ENCODE measurements at regions not wholly inside any gene's neighbourhood (a gene's known extent, or its start where the extent isn't known, plus 50 kb on each side); places are given as distances from the start of the nearest gene placed in this dataset.

DNA sequence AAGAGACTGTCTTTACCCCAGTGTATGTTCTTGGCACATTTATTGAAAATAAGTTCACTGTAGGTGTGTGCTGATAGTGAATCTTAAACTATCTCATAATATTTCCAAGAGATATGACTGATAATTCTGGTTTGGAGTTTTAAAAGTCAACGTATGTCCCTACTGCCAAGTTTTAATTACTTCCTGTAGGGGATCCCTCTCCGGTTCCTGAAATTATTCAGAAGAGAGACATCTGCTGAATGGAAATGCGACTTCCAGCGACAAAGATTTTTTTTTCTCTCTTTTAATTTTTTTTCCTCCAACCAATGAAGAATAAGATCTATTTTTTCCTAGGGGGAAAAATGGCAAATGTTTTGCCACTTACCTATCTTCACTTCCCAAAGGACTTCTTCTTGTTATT lies 498.9 kb upstream of the TGFBR2 start:
- no peaks in the 10 kb centered on the region for H3K9me2 ChIP-seq (ENCODE audit: insufficient read depth)
- Mint-ChIP-seq H3K36me3 (ENCODE audit: low read depth) (peaks cover 10% of the 10 kb centered on the region), H3K4me1 (no peaks in the 10 kb centered on the region; the same call in 2 of the 3 replicates), H3K9me3 (peaks cover 16% of the 10 kb centered on the region; the same call in 2 of the 3 replicates), H3K27ac (no peak overlapping the region), H3K4me3 (no peak overlapping the region), H3K27me3 (ENCODE audit: insufficient read depth, low read depth, poor library complexity) (peaks cover 5% of the 10 kb centered on the region)
- H3K79me2 ChIP-seq (replicated peaks; ENCODE audit: insufficient read depth) = no peaks in the 10 kb centered on the region
- ATAC-seq (no peak), DNase-seq (ENCODE audit: low spot score) (no peak)
- no peaks in the 10 kb centered on the region for H3K4me1 ChIP-seq (ENCODE audit: insufficient read depth)
- no peak for TF ChIP-seq POLR2AphosphoS5 (IDR thresholded peaks at IDR 0.05; ENCODE audit: low read depth)
- TF ChIP-seq CREB1 (CRISPR knock-in tag; IDR thresholded peaks at IDR 0.05; ENCODE audit: low read depth) = no peak
- TF ChIP-seq, protein P1, sequence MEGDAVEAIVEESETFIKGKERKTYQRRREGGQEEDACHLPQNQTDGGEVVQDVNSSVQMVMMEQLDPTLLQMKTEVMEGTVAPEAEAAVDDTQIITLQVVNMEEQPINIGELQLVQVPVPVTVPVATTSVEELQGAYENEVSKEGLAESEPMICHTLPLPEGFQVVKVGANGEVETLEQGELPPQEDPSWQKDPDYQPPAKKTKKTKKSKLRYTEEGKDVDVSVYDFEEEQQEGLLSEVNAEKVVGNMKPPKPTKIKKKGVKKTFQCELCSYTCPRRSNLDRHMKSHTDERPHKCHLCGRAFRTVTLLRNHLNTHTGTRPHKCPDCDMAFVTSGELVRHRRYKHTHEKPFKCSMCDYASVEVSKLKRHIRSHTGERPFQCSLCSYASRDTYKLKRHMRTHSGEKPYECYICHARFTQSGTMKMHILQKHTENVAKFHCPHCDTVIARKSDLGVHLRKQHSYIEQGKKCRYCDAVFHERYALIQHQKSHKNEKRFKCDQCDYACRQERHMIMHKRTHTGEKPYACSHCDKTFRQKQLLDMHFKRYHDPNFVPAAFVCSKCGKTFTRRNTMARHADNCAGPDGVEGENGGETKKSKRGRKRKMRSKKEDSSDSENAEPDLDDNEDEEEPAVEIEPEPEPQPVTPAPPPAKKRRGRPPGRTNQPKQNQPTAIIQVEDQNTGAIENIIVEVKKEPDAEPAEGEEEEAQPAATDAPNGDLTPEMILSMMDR (conservative IDR thresholded peaks at IDR 0.05; ENCODE audit: low read depth in 2 of 2) = no peak
- TF ChIP-seq EZH2 (IDR thresholded peaks at IDR 0.05; ENCODE audit: low read depth, unreplicated experiment) = no peak
- TF ChIP-seq, protein P2, sequence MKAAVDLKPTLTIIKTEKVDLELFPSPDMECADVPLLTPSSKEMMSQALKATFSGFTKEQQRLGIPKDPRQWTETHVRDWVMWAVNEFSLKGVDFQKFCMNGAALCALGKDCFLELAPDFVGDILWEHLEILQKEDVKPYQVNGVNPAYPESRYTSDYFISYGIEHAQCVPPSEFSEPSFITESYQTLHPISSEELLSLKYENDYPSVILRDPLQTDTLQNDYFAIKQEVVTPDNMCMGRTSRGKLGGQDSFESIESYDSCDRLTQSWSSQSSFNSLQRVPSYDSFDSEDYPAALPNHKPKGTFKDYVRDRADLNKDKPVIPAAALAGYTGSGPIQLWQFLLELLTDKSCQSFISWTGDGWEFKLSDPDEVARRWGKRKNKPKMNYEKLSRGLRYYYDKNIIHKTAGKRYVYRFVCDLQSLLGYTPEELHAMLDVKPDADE (IDR thresholded peaks at IDR 0.05) = no peak
- no peak for TF ChIP-seq ZNF114 (CRISPR knock-in tag; IDR thresholded peaks at IDR 0.05)
- TF ChIP-seq, protein P3, sequence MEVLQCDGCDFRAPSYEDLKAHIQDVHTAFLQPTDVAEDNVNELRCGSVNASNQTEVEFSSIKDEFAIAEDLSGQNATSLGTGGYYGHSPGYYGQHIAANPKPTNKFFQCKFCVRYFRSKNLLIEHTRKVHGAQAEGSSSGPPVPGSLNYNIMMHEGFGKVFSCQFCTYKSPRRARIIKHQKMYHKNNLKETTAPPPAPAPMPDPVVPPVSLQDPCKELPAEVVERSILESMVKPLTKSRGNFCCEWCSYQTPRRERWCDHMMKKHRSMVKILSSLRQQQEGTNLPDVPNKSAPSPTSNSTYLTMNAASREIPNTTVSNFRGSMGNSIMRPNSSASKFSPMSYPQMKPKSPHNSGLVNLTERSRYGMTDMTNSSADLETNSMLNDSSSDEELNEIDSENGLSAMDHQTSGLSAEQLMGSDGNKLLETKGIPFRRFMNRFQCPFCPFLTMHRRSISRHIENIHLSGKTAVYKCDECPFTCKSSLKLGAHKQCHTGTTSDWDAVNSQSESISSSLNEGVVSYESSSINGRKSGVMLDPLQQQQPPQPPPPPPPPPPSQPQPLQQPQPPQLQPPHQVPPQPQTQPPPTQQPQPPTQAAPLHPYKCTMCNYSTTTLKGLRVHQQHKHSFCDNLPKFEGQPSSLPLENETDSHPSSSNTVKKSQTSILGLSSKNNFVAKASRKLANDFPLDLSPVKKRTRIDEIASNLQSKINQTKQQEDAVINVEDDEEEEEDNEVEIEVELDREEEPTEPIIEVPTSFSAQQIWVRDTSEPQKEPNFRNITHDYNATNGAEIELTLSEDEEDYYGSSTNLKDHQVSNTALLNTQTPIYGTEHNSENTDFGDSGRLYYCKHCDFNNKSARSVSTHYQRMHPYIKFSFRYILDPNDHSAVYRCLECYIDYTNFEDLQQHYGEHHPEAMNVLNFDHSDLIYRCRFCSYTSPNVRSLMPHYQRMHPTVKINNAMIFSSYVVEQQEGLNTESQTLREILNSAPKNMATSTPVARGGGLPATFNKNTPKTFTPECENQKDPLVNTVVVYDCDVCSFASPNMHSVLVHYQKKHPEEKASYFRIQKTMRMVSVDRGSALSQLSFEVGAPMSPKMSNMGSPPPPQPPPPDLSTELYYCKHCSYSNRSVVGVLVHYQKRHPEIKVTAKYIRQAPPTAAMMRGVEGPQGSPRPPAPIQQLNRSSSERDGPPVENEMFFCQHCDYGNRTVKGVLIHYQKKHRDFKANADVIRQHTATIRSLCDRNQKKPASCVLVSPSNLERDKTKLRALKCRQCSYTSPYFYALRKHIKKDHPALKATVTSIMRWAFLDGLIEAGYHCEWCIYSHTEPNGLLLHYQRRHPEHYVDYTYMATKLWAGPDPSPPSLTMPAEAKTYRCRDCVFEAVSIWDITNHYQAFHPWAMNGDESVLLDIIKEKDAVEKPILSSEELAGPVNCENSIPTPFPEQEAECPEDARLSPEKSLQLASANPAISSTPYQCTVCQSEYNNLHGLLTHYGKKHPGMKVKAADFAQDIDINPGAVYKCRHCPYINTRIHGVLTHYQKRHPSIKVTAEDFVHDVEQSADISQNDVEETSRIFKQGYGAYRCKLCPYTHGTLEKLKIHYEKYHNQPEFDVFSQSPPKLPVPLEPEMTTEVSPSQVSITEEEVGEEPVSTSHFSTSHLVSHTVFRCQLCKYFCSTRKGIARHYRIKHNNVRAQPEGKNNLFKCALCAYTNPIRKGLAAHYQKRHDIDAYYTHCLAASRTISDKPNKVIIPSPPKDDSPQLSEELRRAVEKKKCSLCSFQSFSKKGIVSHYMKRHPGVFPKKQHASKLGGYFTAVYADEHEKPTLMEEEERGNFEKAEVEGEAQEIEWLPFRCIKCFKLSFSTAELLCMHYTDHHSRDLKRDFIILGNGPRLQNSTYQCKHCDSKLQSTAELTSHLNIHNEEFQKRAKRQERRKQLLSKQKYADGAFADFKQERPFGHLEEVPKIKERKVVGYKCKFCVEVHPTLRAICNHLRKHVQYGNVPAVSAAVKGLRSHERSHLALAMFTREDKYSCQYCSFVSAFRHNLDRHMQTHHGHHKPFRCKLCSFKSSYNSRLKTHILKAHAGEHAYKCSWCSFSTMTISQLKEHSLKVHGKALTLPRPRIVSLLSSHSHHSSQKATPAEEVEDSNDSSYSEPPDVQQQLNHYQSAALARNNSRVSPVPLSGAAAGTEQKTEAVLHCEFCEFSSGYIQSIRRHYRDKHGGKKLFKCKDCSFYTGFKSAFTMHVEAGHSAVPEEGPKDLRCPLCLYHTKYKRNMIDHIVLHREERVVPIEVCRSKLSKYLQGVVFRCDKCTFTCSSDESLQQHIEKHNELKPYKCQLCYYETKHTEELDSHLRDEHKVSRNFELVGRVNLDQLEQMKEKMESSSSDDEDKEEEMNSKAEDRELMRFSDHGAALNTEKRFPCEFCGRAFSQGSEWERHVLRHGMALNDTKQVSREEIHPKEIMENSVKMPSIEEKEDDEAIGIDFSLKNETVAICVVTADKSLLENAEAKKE (CRISPR knock-in tag; IDR thresholded peaks at IDR 0.05) = no peak
- TF ChIP-seq ZNF331 (CRISPR knock-in tag; IDR thresholded peaks at IDR 0.05; ENCODE audit: low read depth) = no peak
- TF ChIP-seq JUNB (IDR thresholded peaks at IDR 0.05; ENCODE audit: unreplicated experiment) = no peak
- TF ChIP-seq STAT1 (IDR thresholded peaks at IDR 0.05; ENCODE audit: unreplicated experiment) = no peak
- TF ChIP-seq EZH2phosphoT487 (IDR thresholded peaks at IDR 0.05; ENCODE audit: unreplicated experiment) = no peak
- TF ChIP-seq, protein P4, sequence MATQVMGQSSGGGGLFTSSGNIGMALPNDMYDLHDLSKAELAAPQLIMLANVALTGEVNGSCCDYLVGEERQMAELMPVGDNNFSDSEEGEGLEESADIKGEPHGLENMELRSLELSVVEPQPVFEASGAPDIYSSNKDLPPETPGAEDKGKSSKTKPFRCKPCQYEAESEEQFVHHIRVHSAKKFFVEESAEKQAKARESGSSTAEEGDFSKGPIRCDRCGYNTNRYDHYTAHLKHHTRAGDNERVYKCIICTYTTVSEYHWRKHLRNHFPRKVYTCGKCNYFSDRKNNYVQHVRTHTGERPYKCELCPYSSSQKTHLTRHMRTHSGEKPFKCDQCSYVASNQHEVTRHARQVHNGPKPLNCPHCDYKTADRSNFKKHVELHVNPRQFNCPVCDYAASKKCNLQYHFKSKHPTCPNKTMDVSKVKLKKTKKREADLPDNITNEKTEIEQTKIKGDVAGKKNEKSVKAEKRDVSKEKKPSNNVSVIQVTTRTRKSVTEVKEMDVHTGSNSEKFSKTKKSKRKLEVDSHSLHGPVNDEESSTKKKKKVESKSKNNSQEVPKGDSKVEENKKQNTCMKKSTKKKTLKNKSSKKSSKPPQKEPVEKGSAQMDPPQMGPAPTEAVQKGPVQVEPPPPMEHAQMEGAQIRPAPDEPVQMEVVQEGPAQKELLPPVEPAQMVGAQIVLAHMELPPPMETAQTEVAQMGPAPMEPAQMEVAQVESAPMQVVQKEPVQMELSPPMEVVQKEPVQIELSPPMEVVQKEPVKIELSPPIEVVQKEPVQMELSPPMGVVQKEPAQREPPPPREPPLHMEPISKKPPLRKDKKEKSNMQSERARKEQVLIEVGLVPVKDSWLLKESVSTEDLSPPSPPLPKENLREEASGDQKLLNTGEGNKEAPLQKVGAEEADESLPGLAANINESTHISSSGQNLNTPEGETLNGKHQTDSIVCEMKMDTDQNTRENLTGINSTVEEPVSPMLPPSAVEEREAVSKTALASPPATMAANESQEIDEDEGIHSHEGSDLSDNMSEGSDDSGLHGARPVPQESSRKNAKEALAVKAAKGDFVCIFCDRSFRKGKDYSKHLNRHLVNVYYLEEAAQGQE (IDR thresholded peaks at IDR 0.05; ENCODE audit: unreplicated experiment) = no peak
- no peak for TF ChIP-seq NANOG (IDR thresholded peaks at IDR 0.05; ENCODE audit: borderline replicate concordance)
- H3K27ac ChIP-seq (ENCODE audit: low read depth) = no peak overlapping the region
- no peaks in the 10 kb centered on the region for H4K20me1 ChIP-seq (replicated peaks; ENCODE audit: insufficient read depth)
- H3K4me3 ChIP-seq = no peak overlapping the region
- H3K27me3 ChIP-seq (ENCODE audit: insufficient read depth) = no peaks in the 10 kb centered on the region
- no peak overlapping the region for H3K4me2 ChIP-seq
- no peaks in the 10 kb centered on the region for H3K36me3 ChIP-seq (ENCODE audit: insufficient read depth)
- no peak overlapping the region for H2AFZ ChIP-seq
- no peaks in the 10 kb centered on the region for H3F3A ChIP-seq (replicated peaks; ENCODE audit: low read depth)

Data from GM23338 (cell line).